H1 (cell line): ENCODE measurements at regions not wholly inside any gene's neighbourhood (a gene's known extent, or its start where the extent isn't known, plus 50 kb on each side); places are given as distances from the start of the nearest gene placed in this dataset.

Source experiments
- CTCF ChIA-PET: fragments of 300-600 bp; sonication (Branson Sonifier 250); formaldehyde crosslinking; loops from one replicate; lab custom pipeline; 2021; ENCODE audit not compliant: partially characterized antibody; lab: Charles Lee
- POLR2A ChIA-PET: fragments of 300-600 bp; sonication (Branson Sonifier 250); formaldehyde crosslinking; loops from one replicate; lab custom pipeline; 2021; ENCODE audit warnings: inconsistent platforms; ENCODE audit not compliant: partially characterized antibody; lab: Charles Lee
- DNase-seq, 2 experiments: peaks; one replicate each; pipeline versions ENCODE4 v3.0.0 to v3.0.0-alpha.2; 2010 to 2022; ENCODE audit warnings: low spot score in 2 of 2, low read depth in 1 of 2, mixed read lengths in 1 of 2
- FAIRE-seq: peaks from 2 replicates; lab custom pipeline; 2011; peaks lifted over from hg19 to GRCh38; lab: Jason Lieb, UNC
- H2AFZ ChIP-seq: 2 replicates; pipeline ENCODE4 v1.8.1; 2012; ENCODE audit warnings: low read length, inconsistent platforms
- H2AK5ac ChIP-seq: 2 replicates; pipeline ENCODE4 v1.6.1; 2013; ENCODE audit warnings: low read depth, low read length
- H2BK120ac ChIP-seq: replicated peaks from 2 replicates; pipeline ENCODE3; 2013; ENCODE audit warnings: low read depth, low read length, inconsistent platforms
- H2BK12ac ChIP-seq: 2 replicates; pipeline ENCODE4 v1.6.1; 2013; ENCODE audit warnings: low read depth, low read length
- H2BK15ac ChIP-seq: 2 replicates; pipeline ENCODE4 v1.6.1; 2013; ENCODE audit warnings: low read length
- H2BK20ac ChIP-seq: 2 replicates; pipeline ENCODE4 v1.6.1; 2013; ENCODE audit warnings: low read length
- H2BK5ac ChIP-seq: 2 replicates; pipeline ENCODE4 v1.6.1; 2013; ENCODE audit warnings: low read depth, low read length
- H3K14ac ChIP-seq: 2 replicates; pipeline ENCODE4 v1.6.1; 2013; ENCODE audit warnings: inconsistent platforms; ENCODE audit not compliant: insufficient read length
- H3K18ac ChIP-seq: 2 replicates; pipeline ENCODE4 v1.6.1; 2013; ENCODE audit warnings: low read length; ENCODE audit errors: extremely low read depth
- H3K23ac ChIP-seq: 2 replicates; pipeline ENCODE4 v1.6.1; 2013; ENCODE audit warnings: inconsistent platforms; ENCODE audit not compliant: insufficient read length
- H3K23me2 ChIP-seq: 2 replicates; pipeline ENCODE4 v1.6.1; 2013; ENCODE audit warnings: low read depth, low read length
- H3K27ac ChIP-seq: 2 replicates; pipeline ENCODE4 v1.6.1; 2011; ENCODE audit warnings: low read depth, low read length, inconsistent platforms
- H3K27me3 ChIP-seq, 4 experiments: replicated peaks in 1 of 4; 1 replicate in 1 of 4; 2 replicates in 3 of 4; pipeline versions ENCODE4 v1.6.1 to v1.8.1; 2011 to 2013; ENCODE audit warnings: low read length in 3 of 4, mild to moderate bottlenecking in 3 of 4, inconsistent platforms in 2 of 4, mixed read lengths in 2 of 4, moderate library complexity in 1 of 4; ENCODE audit not compliant: control insufficient read depth in 3 of 4, insufficient read depth in 3 of 4; ENCODE audit errors: extremely low read depth in 1 of 4
- H3K36me3 ChIP-seq, 4 experiments: 2 replicates each; pipeline versions ENCODE4 v1.6.1 to v1.8.1; 2011 to 2013; ENCODE audit warnings: mild to moderate bottlenecking in 4 of 4, low read length in 3 of 4, moderate library complexity in 2 of 4, control low read depth in 1 of 4, inconsistent platforms in 1 of 4; ENCODE audit not compliant: insufficient read depth in 4 of 4, control insufficient read depth in 2 of 4
- H3K4ac ChIP-seq: replicated peaks from 2 replicates; pipeline ENCODE3; 2013; ENCODE audit warnings: low read length, low read depth, mixed read lengths, inconsistent platforms; ENCODE audit not compliant: insufficient read length
- H3K4me1 ChIP-seq, 4 experiments: replicated peaks in 1 of 4; 1 replicate in 1 of 4; 2 replicates in 3 of 4; pipeline versions ENCODE4 v1.6.1 to v1.8.1; 2011 to 2013; ENCODE audit warnings: low read length in 3 of 4, inconsistent platforms in 2 of 4, mixed read lengths in 1 of 4; ENCODE audit not compliant: insufficient read depth in 4 of 4, control insufficient read depth in 3 of 4
- H3K4me2 ChIP-seq, 2 experiments: 2 replicates each; pipeline versions ENCODE4 v1.6.1 to v1.8.1; 2011 to 2013; ENCODE audit warnings: low read depth in 2 of 2, low read length in 2 of 2, control low read depth in 1 of 2, inconsistent platforms in 1 of 2, mild to moderate bottlenecking in 1 of 2; ENCODE audit not compliant: insufficient read depth in 1 of 2
- H3K4me3 ChIP-seq, 4 experiments: fragments of 200-600, 300-600 bp in 1 of 4; sonication (generic), shearing (Covaris generic), sonication (Bioruptor Twin) in 1 of 4; 2 replicates each; pipeline versions ENCODE4 v1.5.1 to v1.8.1; 2011 to 2016; ENCODE audit warnings: low read length in 4 of 4, low read depth in 3 of 4, control low read depth in 2 of 4, inconsistent platforms in 2 of 4, mild to moderate bottlenecking in 2 of 4, mixed read lengths in 1 of 4, moderate library complexity in 1 of 4; ENCODE audit not compliant: insufficient read depth in 2 of 4; ENCODE audit errors: extremely low read depth in 1 of 4
- H3K56ac ChIP-seq: replicated peaks from 2 replicates; pipeline ENCODE3; 2013; ENCODE audit warnings: low read depth, mild to moderate bottlenecking, mixed read lengths, low read length, inconsistent platforms; ENCODE audit not compliant: insufficient read length
- H3K79me1 ChIP-seq: 2 replicates; pipeline ENCODE4 v1.6.1; 2013; ENCODE audit warnings: low read depth, low read length, control low read depth
- H3K79me2 ChIP-seq, 2 experiments: 2 replicates each; pipeline versions ENCODE4 v1.6.1 to v1.8.1; 2012 to 2013; ENCODE audit warnings: low read length in 2 of 2, mild to moderate bottlenecking in 2 of 2, inconsistent platforms in 1 of 2; ENCODE audit not compliant: insufficient read depth in 2 of 2, control insufficient read depth in 1 of 2
- H3K9ac ChIP-seq, 4 experiments: replicated peaks in 1 of 4; 1 replicate in 1 of 4; 2 replicates in 3 of 4; pipeline versions ENCODE4 v1.6.1 to v1.8.1; 2011 to 2013; ENCODE audit warnings: low read depth in 3 of 4, low read length in 3 of 4, control low read depth in 2 of 4, mild to moderate bottlenecking in 2 of 4, moderate library complexity in 2 of 4, inconsistent platforms in 1 of 4; ENCODE audit errors: extremely low read depth in 1 of 4
- H3K9me3 ChIP-seq, 2 experiments: 2 replicates each; pipeline versions ENCODE4 v1.6.1 to v1.8.1; 2012 to 2013; ENCODE audit warnings: mild to moderate bottlenecking in 2 of 2, moderate library complexity in 2 of 2, control low read depth in 1 of 2, inconsistent platforms in 1 of 2, low read depth in 1 of 2, low read length in 1 of 2, mixed read lengths in 1 of 2; ENCODE audit not compliant: insufficient read depth in 2 of 2
- H4K20me1 ChIP-seq, 2 experiments: replicated peaks in 1 of 2; 2 replicates each; pipeline versions ENCODE3 to v1.8.1; 2011 to 2013; ENCODE audit warnings: inconsistent platforms in 2 of 2, low read length in 2 of 2, mild to moderate bottlenecking in 1 of 2; ENCODE audit not compliant: insufficient read depth in 2 of 2, control insufficient read depth in 1 of 2
- H4K5ac ChIP-seq: 2 replicates; pipeline ENCODE4 v1.6.1; 2013; ENCODE audit warnings: low read length, low read depth, mixed read lengths, inconsistent platforms; ENCODE audit not compliant: insufficient read length
- H4K8ac ChIP-seq: 2 replicates; pipeline ENCODE4 v1.8.0; 2013; ENCODE audit warnings: mild to moderate bottlenecking, moderate library complexity, low read length, inconsistent platforms; ENCODE audit not compliant: insufficient read depth; ENCODE audit errors: extremely low read depth
- H4K91ac ChIP-seq: replicated peaks from 2 replicates; pipeline ENCODE3; 2013; ENCODE audit warnings: low read length, mixed read lengths, inconsistent platforms; ENCODE audit not compliant: insufficient read length
- BCL11A ChIP-seq, 2 experiments: IDR thresholded peaks; one replicate each; pipeline ENCODE4 v1.6.1; 2011; ENCODE audit warnings: low read depth in 2 of 2, low read length in 2 of 2, mild to moderate bottlenecking in 2 of 2
- BRCA1 ChIP-seq: IDR thresholded peaks from 2 replicates; pipeline ENCODE4 v1.6.1; 2012; ENCODE audit warnings: low read depth, low read length, improper control_type of control experiment
- CREB1 ChIP-seq: IDR thresholded peaks from 2 replicates; pipeline ENCODE4 v1.6.1; 2012; ENCODE audit warnings: inconsistent platforms
- CTBP2 ChIP-seq: IDR thresholded peaks from 2 replicates; pipeline ENCODE4 v1.7.0; 2011; ENCODE audit warnings: borderline replicate concordance, mild to moderate bottlenecking, moderate library complexity, mixed read lengths, low read length; ENCODE audit not compliant: insufficient read depth, insufficient read length
- KDM5A ChIP-seq: fragments of 200-600 bp; IDR thresholded peaks from 2 replicates; pipeline ENCODE4 v1.7.1; 2012; ENCODE audit warnings: mild to moderate bottlenecking, low read length, inconsistent platforms, mixed read lengths
- SAP30 ChIP-seq: fragments of 300-600 bp; sonication (generic); IDR thresholded peaks from 2 replicates; pipeline ENCODE4 v1.7.1; 2012; ENCODE audit warnings: low read length, moderate library complexity, mild to moderate bottlenecking, inconsistent platforms; ENCODE audit not compliant: insufficient read depth, insufficient replicate concordance
- SP2 ChIP-seq: IDR thresholded peaks from 2 replicates; pipeline ENCODE4 v1.6.1; 2012; ENCODE audit warnings: mild to moderate bottlenecking, low read length, inconsistent platforms
- SUZ12 ChIP-seq: fragments of 200-600 bp; sonication (generic); IDR thresholded peaks from 2 replicates; pipeline ENCODE4 v1.6.1; 2012; ENCODE audit warnings: mild to moderate bottlenecking, inconsistent platforms, low read length, moderate library complexity, mixed read lengths
- TAF1 ChIP-seq: IDR thresholded peaks from 2 replicates; pipeline ENCODE4 v1.6.1; 2011; ENCODE audit warnings: mild to moderate bottlenecking, low read depth, low read length
- WGBS, 2 experiments: shearing (Covaris generic) in 1 of 2; methylation state at CpG; one replicate each; pipeline versions ENCODE4 v1.1.6 to v1.1.7; 2013 to 2015; ENCODE audit warnings: low lambda C conversion rate in 2 of 2, mixed read lengths in 2 of 2, inconsistent platforms in 1 of 2, low coverage in 1 of 2, missing lambda C conversion rate in 1 of 2; ENCODE audit not compliant: insufficient replicate concordance in 2 of 2, insufficient coverage in 1 of 2, insufficient read length in 1 of 2; ENCODE audit errors: extremely low coverage in 1 of 2, missing lambda C conversion rate in 1 of 2; 5-methylcytosine and 5-hydroxymethylcytosine counted together
- TF ChIP-seq, protein P1 (sequence below): IDR thresholded peaks from 2 replicates; pipeline ENCODE4 v1.6.1; 2011; ENCODE audit warnings: low read length, improper control_type of control experiment
- TF ChIP-seq, protein P2 (sequence below): IDR thresholded peaks from 2 replicates; pipeline ENCODE4 v1.6.1; 2011; ENCODE audit warnings: low read depth, mild to moderate bottlenecking, low read length; ENCODE audit not compliant: insufficient read depth
- TF ChIP-seq, protein P3 (sequence below): IDR thresholded peaks from 2 replicates; pipeline ENCODE4 v1.6.1; 2012; ENCODE audit warnings: low read length, inconsistent platforms

DNA sequence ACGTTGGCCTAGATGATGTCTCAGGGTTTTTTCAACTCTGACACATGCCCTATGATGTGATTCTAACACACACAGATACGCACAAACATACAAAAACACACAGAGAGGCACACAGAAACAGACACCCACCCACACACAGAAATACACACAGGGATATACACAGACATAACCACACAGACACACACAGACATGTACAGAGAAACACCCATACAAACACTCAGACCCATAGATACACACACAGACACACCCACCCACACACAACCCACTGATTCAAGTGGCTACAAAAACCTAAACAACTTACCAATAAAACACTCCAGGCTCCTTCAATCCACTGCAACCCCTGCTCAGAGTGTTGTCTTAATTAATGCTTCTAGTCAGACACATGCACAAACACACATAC lies 244.6 kb upstream of the CCL2 start:
- Histone ChIP-seq H3K27me3 (no peaks in the 10 kb centered on the region), H2BK120ac (no peak overlapping the region), H3K36me3 (no peaks in the 10 kb centered on the region), H3K9me3 (no peaks in the 10 kb centered on the region), H3K4ac (no peak overlapping the region), H3K27ac (no peak overlapping the region), H3K9ac (no peak overlapping the region), H3K79me2 (no peaks in the 10 kb centered on the region), H2AFZ (no peak overlapping the region), H3K4me1 (no peaks in the 10 kb centered on the region), H4K5ac (no peak overlapping the region), H2AK5ac (peak overlapping the region; percentile 77; the same call in 1 of the 2 replicates), H3K4me3 (no peak overlapping the region), H3K23me2 (peaks cover 4% of the 10 kb centered on the region; the same call in 1 of the 2 replicates), H4K20me1 (no peaks in the 10 kb centered on the region), H4K91ac (no peak overlapping the region), H3K23ac (no peak overlapping the region), H3K14ac (no peak overlapping the region), H3K18ac (no peak overlapping the region), H2BK5ac (no peak overlapping the region; the same call in 1 of the 2 replicates), H2BK20ac (no peak overlapping the region), H2BK15ac (no peak overlapping the region), H3K79me1 (no peaks in the 10 kb centered on the region), H3K56ac (peak overlapping the region; percentile 9), H3K4me2 (no peak overlapping the region), H2BK12ac (no peak overlapping the region), H4K8ac (no peak overlapping the region)
- no peak for FAIRE-seq
- ChIA-PET CTCF (no interaction called here), POLR2A (no interaction called here)
- 88% methylated on average over 2 of the region's 2 CpGs; no CpG with 5 or more reads in 1 of the 2 experiments for WGBS, 2 experiments
- DNase-seq: no peak
- TF ChIP-seq, protein P1, sequence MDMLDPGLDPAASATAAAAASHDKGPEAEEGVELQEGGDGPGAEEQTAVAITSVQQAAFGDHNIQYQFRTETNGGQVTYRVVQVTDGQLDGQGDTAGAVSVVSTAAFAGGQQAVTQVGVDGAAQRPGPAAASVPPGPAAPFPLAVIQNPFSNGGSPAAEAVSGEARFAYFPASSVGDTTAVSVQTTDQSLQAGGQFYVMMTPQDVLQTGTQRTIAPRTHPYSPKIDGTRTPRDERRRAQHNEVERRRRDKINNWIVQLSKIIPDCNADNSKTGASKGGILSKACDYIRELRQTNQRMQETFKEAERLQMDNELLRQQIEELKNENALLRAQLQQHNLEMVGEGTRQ: no peak
- TF ChIP-seq, protein P2, sequence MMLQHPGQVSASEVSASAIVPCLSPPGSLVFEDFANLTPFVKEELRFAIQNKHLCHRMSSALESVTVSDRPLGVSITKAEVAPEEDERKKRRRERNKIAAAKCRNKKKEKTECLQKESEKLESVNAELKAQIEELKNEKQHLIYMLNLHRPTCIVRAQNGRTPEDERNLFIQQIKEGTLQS: no peak
- no peak for TF ChIP-seq TAF1
- no peak for TF ChIP-seq SP2
- TF ChIP-seq SUZ12: no peak
- TF ChIP-seq, protein P3, sequence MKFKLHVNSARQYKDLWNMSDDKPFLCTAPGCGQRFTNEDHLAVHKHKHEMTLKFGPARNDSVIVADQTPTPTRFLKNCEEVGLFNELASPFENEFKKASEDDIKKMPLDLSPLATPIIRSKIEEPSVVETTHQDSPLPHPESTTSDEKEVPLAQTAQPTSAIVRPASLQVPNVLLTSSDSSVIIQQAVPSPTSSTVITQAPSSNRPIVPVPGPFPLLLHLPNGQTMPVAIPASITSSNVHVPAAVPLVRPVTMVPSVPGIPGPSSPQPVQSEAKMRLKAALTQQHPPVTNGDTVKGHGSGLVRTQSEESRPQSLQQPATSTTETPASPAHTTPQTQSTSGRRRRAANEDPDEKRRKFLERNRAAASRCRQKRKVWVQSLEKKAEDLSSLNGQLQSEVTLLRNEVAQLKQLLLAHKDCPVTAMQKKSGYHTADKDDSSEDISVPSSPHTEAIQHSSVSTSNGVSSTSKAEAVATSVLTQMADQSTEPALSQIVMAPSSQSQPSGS: no peak
- no peak for TF ChIP-seq BCL11A (IDR thresholded peaks at IDR 0.05; ENCODE audit: low read depth in 2 of 2, low read length in 2 of 2)
- no peak for TF ChIP-seq CTBP2
- TF ChIP-seq SAP30: no peak
- TF ChIP-seq BRCA1: no peak
- TF ChIP-seq KDM5A: no peak
- TF ChIP-seq CREB1: no peak
